Superior temporal gyrus (tissue), 1 donor: ENCODE measurements at regions not wholly inside any gene's neighbourhood (a gene's known extent, or its start where the extent isn't known, plus 50 kb on each side); places are given as distances from the start of the nearest gene placed in this dataset.
"Not testable (repeated sequence)": the region's sequence is repeated elsewhere in the genome, so short reads cannot be mapped to it uniquely, and the experiment has no call there.

Experiments
- DNase-seq: peaks from one replicate; pipeline ENCODE4 v3.0.0-alpha.2; 2016; ENCODE audit errors: extremely low spot score

GRCh38 chr6:106884576-106884975 is 90.0 kb downstream of the CD24 start:
- no peak for DNase-seq

GRCh38 chr6:106883808-106884262 is 90.7 kb downstream of the CD24 start:
- no peak for DNase-seq

GRCh38 chr6:106882601-106883518 is 91.7 kb downstream of the CD24 start:
- no peak for DNase-seq

GRCh38 chr6:106882138-106882537 is 92.4 kb downstream of the CD24 start:
- DNase-seq = no peak

GRCh38 chr6:106880952-106881351 is 93.6 kb downstream of the CD24 start:
- no peak for DNase-seq

GRCh38 chr6:106875782-106876321 is 98.7 kb downstream of the CD24 start:
- no peak for DNase-seq

GRCh38 chr6:106874481-106874880 is 100.0 kb downstream of the CD24 start:
- DNase-seq = no peak

GRCh38 chr6:106872049-106872448 is 102.5 kb downstream of the CD24 start:
- no peak for DNase-seq

- DNase-seq = no peak
Measured at GRCh38 chr6:106870824-106871717, 103.5 kb downstream of the CD24 start.

GRCh38 chr6:106870069-106870468 is 104.5 kb downstream of the CD24 start:
- no peak for DNase-seq

- DNase-seq = no peak
Measured at GRCh38 chr6:106869203-106869602, 105.3 kb downstream of the CD24 start.

- no peak for DNase-seq
Measured at GRCh38 chr6:106866875-106867658, 107.5 kb downstream of the CD24 start.

GRCh38 chr6:106862858-106863257 is 111.7 kb downstream of the CD24 start:
- DNase-seq = no peak

- no peak for DNase-seq
Measured at GRCh38 chr6:106860940-106861339, 113.6 kb downstream of the CD24 start.

GRCh38 chr6:106858653-106859092 is 115.9 kb downstream of the CD24 start:
- no peak for DNase-seq

- DNase-seq = no peak
Measured at GRCh38 chr6:106857771-106858652, 116.5 kb downstream of the CD24 start.

- DNase-seq = not testable (repeated sequence)
Measured at GRCh38 chr6:106857310-106857709, 117.2 kb downstream of the CD24 start.

- DNase-seq = no peak
Measured at GRCh38 chr6:106856227-106856874, 118.2 kb downstream of the CD24 start.

- DNase-seq = no peak
Measured at GRCh38 chr6:106855117-106855516, 119.4 kb downstream of the CD24 start.
